NCI-H2107 treated with DMSO at 0.1 percent for 48 hours (cell line): ENCODE measurements at regions not wholly inside any gene's neighbourhood (a gene's known extent, or its start where the extent isn't known, plus 50 kb on each side); places are given as distances from the start of the nearest gene placed in this dataset.

Experiments
- DNase-seq: peaks from one replicate; lab custom pipeline; 2025; ENCODE audit not compliant: unreplicated experiment; lab: John Stamatoyannopoulos, UW

GRCh38 chr5:77569409-77569808, 69.1 kb downstream of the OTP start:
- DNase-seq: no peak

- no peak for DNase-seq
These were observed 70.0 kb downstream of the OTP start for GRCh38 chr5:77568555-77568954.

GRCh38 chr5:77568082-77568481, 70.4 kb downstream of the OTP start:
- no peak for DNase-seq

- DNase-seq: no peak
These were observed 71.4 kb upstream of the WDR41 start for GRCh38 chr5:77563475-77563874.

GRCh38 chr5:77561965-77562364, 69.8 kb upstream of the WDR41 start:
- DNase-seq: no peak

GRCh38 chr5:77560677-77561263, 68.7 kb upstream of the WDR41 start:
- peak; percentile 57 for DNase-seq

- no peak for DNase-seq
These were observed 66.2 kb upstream of the WDR41 start for GRCh38 chr5:77558266-77558665.

GRCh38 chr5:77550406-77550805, 58.3 kb upstream of the WDR41 start:
- no peak for DNase-seq

GRCh38 chr5:77545285-77545684, 53.2 kb upstream of the WDR41 start:
- DNase-seq: no peak
